HG02798 (cell line): ENCODE measurements at regions not wholly inside any gene's neighbourhood (a gene's known extent, or its start where the extent isn't known, plus 50 kb on each side); places are given as distances from the start of the nearest gene placed in this dataset.
"Not testable (repeated sequence)": the region's sequence is repeated elsewhere in the genome, so short reads cannot be mapped to it uniquely, and the experiment has no call there.

Source experiments
- ATAC-seq: cut with Tn5 transposase; IDR thresholded peaks from one replicate; pipeline ENCODE4 v1.9.1; 2021; ENCODE audit warnings: mild to moderate bottlenecking; ENCODE audit not compliant: unreplicated experiment, poor library complexity

GRCh38 chr4:18756671-18757070, 735.1 kb upstream of the LCORL start:
- ATAC-seq = no peak

GRCh38 chr4:18754180-18754579, 732.6 kb upstream of the LCORL start:
- no peak for ATAC-seq

GRCh38 chr4:18751083-18751482, 729.5 kb upstream of the LCORL start:
- no peak for ATAC-seq

DNA sequence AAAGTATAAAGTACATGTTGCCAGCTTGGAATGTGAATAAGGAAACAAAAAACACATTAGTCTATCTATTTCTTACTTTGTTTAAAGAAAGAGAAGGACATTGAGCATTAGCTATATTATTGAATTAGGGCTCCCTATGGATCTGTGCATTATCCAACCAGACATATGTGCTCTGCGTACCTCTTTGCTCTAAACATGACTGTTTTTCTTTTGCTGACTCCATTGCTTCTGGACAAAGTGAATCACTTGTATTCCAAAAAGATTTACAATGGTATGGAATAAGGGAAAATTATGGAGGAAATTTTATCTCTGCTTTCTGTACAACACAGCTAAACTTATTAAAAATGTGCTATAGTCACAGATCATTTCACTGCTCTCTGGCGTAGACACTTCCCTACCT, 727.8 kb upstream of the LCORL start:
- no peak for ATAC-seq

GRCh38 chr4:18736551-18736950, 715.0 kb upstream of the LCORL start:
- no peak for ATAC-seq

DNA sequence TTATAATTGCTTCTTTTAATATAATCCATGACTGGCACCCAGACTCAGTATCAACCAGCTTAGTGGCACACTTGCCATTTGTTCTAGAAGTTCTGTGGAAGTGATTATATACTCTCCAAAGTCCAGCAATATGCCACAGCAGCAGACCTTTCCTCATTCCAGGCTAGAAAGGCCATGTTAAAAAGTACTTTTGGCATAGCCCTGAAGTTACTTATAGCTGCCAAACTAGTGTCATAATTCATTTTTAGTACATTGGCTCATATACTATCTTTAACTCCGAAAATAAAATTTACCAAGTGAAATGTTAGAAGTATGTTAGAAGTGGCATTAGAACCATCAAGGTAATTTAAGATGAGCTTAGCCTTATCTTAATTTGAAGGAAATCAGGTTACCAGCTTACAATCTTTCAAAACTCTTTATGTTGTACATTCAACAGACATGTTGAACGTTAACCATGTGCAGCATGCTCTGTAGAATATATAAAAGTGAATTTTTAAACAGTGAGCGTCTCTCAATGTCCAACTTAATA, 714.2 kb upstream of the LCORL start:
- no peak for ATAC-seq

- no peak for ATAC-seq
Observed at GRCh38 chr4:18734405-18734804, 712.9 kb upstream of the LCORL start.

DNA sequence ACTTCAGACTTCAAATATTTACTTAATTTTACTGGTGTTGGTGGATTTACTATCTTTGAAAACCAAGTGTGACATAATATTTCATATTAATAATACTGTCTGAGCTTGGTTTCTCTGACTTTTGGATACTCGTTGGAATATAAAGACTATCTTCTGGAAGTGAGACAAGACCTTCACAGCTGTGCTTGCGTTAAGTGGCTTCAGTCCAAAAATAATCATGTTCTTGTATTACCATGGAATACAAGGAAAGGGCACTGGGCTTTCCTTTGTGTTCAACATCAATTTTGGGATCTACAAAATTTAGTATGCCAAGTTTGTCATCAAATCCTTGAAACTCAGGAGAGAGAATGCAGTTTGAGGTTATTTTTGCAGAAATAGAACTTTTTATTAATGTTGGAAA, 712.4 kb upstream of the LCORL start:
- no peak for ATAC-seq

DNA sequence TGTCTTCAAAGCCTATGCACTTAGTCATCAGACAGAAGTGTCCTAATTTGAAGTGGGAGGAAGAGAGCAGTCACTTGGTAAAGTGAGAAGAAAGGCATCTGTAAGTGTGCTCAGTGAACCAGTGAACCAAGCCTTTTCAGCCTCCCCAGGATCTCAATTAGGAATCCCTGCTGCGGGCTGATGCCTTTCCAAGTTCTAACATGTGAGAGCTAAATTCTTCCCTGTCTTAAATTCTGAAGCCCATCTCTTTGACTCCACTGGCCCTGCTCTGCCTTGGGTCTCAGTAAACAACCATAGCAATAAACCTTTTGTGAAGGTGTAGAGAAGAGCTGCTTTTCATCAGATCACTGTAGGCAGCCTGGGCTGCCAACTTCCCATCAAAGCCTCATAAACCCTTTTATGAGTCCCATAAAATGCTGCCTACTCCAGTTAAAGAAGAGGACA, 701.2 kb upstream of the LCORL start:
- ATAC-seq = no peak

- ATAC-seq = peak; percentile 65
Observed at GRCh38 chr4:18698119-18698883, 676.7 kb upstream of the LCORL start.

GRCh38 chr4:18695733-18696527, 674.4 kb upstream of the LCORL start:
- ATAC-seq = no peak

- no peak for ATAC-seq
Observed at GRCh38 chr4:18691431-18692200, 670.1 kb upstream of the LCORL start.

GRCh38 chr4:18690291-18690955, 668.9 kb upstream of the LCORL start:
- ATAC-seq = no peak

GRCh38 chr4:18689308-18690115, 668.0 kb upstream of the LCORL start:
- ATAC-seq = peak; percentile 85

DNA sequence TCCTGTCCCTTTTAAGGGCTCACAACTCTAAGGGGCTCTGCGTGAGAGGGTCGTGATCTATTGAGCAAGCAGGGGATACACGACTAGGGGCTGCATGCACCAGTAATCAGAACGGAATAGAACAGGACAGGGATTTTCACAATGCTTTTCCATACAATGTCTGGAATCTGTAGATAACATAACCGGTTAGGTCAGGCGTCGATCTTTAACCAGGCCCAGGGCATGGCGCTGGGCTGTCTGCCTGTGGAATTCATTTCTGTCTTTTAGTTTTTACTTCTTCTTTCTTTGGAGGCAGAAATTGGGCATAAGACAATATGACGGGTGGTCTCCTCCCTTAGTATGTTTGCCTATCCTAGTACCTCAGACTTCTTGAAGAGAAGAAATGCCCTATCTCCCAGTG, 666.8 kb upstream of the LCORL start:
- ATAC-seq = not testable (repeated sequence)

GRCh38 chr4:18686338-18687037, 664.9 kb upstream of the LCORL start:
- ATAC-seq = no peak

DNA sequence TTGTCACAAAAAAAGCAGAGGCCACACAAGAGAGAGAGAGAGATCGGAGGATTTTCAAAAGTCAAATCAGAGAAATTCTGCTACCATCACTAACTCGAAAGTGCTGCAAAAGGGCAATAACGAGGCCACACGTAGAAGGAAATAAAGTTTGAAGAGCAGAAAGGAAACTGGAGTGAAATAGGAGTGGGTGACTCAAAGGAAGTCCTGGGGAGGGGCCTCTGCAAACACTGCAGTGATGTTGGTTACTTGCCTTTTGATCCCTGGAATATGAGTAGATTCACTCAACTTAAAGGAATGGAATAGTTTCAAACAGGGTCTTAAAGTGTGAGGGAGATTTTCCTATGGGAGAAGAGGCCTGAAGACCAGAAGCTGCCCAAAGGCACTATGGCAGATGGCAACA, 663.4 kb upstream of the LCORL start:
- no peak for ATAC-seq

GRCh38 chr4:18676526-18676915, 655.0 kb upstream of the LCORL start:
- no peak for ATAC-seq
